ENCODE measurements at regions not wholly inside any gene's neighbourhood (a gene's known extent, or its start where the extent isn't known, plus 50 kb on each side); places are given as distances from the start of the nearest gene placed in this dataset.

- DNase-seq (ENCODE audit: low spot score) (no peak), ATAC-seq (no peak)
- Mint-ChIP-seq H3K27ac (no peak overlapping the region), H3K4me3 (no peak overlapping the region), H3K27me3 (ENCODE audit: low read depth) (no peaks in the 10 kb centered on the region), H3K9me3 (peaks cover 3% of the 10 kb centered on the region; the same call in 1 of the 2 replicates), H3K4me1 (no peaks in the 10 kb centered on the region), H3K36me3 (no peaks in the 10 kb centered on the region)
- no peak for TF ChIP-seq NFATC4 (CRISPR knock-in tag; IDR thresholded peaks at IDR 0.05)
- TF ChIP-seq IRF1 (CRISPR knock-in tag; IDR thresholded peaks at IDR 0.05) = no peak
- no peak for TF ChIP-seq ZNF281 (CRISPR knock-in tag; IDR thresholded peaks at IDR 0.05)
- no peak for TF ChIP-seq FOXJ3 (CRISPR knock-in tag; IDR thresholded peaks at IDR 0.05; ENCODE audit: borderline replicate concordance)
- TF ChIP-seq ZNF219 (CRISPR knock-in tag; IDR thresholded peaks at IDR 0.05; ENCODE audit: borderline replicate concordance) = no peak
- no peak for TF ChIP-seq MAX (CRISPR knock-in tag; IDR thresholded peaks at IDR 0.05)
- TF ChIP-seq, protein P1, sequence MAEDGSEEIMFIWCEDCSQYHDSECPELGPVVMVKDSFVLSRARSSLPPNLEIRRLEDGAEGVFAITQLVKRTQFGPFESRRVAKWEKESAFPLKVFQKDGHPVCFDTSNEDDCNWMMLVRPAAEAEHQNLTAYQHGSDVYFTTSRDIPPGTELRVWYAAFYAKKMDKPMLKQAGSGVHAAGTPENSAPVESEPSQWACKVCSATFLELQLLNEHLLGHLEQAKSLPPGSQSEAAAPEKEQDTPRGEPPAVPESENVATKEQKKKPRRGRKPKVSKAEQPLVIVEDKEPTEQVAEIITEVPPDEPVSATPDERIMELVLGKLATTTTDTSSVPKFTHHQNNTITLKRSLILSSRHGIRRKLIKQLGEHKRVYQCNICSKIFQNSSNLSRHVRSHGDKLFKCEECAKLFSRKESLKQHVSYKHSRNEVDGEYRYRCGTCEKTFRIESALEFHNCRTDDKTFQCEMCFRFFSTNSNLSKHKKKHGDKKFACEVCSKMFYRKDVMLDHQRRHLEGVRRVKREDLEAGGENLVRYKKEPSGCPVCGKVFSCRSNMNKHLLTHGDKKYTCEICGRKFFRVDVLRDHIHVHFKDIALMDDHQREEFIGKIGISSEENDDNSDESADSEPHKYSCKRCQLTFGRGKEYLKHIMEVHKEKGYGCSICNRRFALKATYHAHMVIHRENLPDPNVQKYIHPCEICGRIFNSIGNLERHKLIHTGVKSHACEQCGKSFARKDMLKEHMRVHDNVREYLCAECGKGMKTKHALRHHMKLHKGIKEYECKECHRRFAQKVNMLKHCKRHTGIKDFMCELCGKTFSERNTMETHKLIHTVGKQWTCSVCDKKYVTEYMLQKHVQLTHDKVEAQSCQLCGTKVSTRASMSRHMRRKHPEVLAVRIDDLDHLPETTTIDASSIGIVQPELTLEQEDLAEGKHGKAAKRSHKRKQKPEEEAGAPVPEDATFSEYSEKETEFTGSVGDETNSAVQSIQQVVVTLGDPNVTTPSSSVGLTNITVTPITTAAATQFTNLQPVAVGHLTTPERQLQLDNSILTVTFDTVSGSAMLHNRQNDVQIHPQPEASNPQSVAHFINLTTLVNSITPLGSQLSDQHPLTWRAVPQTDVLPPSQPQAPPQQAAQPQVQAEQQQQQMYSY (CRISPR knock-in tag; IDR thresholded peaks at IDR 0.05) = no peak
- TF ChIP-seq ZNF121 (CRISPR knock-in tag; IDR thresholded peaks at IDR 0.05) = no peak
- no peak for TF ChIP-seq NR1H2 (CRISPR knock-in tag; IDR thresholded peaks at IDR 0.05)
- no peak for TF ChIP-seq ELF4 (CRISPR knock-in tag; IDR thresholded peaks at IDR 0.05; ENCODE audit: low read depth)
- no peak for TF ChIP-seq SP1 (CRISPR knock-in tag; conservative IDR thresholded peaks at IDR 0.05)
- no peak for TF ChIP-seq CBFB (CRISPR knock-in tag; IDR thresholded peaks at IDR 0.05; ENCODE audit: low read depth)
- TF ChIP-seq ZNF232 (CRISPR knock-in tag; IDR thresholded peaks at IDR 0.05) = no peak
- TF ChIP-seq, protein P2, sequence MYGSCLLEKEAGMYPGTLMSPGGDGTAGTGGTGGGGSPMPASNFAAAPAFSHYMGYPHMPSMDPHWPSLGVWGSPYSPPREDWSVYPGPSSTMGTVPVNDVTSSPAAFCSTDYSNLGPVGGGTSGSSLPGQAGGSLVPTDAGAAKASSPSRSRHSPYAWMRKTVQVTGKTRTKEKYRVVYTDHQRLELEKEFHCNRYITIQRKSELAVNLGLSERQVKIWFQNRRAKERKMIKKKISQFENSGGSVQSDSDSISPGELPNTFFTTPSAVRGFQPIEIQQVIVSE (CRISPR knock-in tag; IDR thresholded peaks at IDR 0.05; ENCODE audit: borderline replicate concordance) = no peak
- POLR2A ChIA-PET = no interaction called here
- CTCF ChIA-PET = no interaction called here
Measured at GRCh38 chr10:114749014-114749413, 72.6 kb upstream of the FHIP2A start.

DNA sequence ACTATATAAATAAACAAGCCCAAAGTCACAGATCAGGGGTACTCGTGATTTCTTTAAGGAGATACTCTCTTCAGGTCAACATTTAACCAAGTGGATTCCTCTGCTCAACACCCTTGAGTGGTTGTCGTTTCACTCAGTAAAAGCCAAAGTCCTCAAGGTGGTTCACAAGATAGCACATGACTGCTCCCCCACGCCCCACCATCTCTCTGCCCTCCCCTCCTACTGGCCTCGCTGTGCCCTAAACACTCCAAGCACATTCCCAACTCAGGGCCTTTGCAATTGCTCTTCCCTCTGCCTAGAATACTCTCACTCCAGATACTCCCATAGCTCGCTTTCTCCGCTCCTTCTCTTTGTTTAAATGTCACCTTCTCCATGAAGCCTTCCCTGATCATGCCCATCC, 72.1 kb upstream of the FHIP2A start:
- no peak for DNase-seq (ENCODE audit: low spot score)
- CTCF ChIA-PET = no interaction called here
- no peaks in the 10 kb centered on the region for H3K4me1 Mint-ChIP-seq
- H3K27ac Mint-ChIP-seq = no peak overlapping the region
- peak; percentile 44; the same call in 1 of the 2 replicates for ATAC-seq
- peaks cover 3% of the 10 kb centered on the region; the same call in 1 of the 2 replicates for H3K9me3 Mint-ChIP-seq
- no peak overlapping the region for H3K4me3 Mint-ChIP-seq
- POLR2A ChIA-PET = no interaction called here
- no peaks in the 10 kb centered on the region for H3K36me3 Mint-ChIP-seq
- no peaks in the 10 kb centered on the region for H3K27me3 Mint-ChIP-seq (ENCODE audit: low read depth)
- no peak for TF ChIP-seq GABPB1 (CRISPR knock-in tag; IDR thresholded peaks at IDR 0.05)
- TF ChIP-seq FOXJ3 (CRISPR knock-in tag; IDR thresholded peaks at IDR 0.05; ENCODE audit: borderline replicate concordance) = no peak
- no peak for TF ChIP-seq FOXP1 (CRISPR knock-in tag; IDR thresholded peaks at IDR 0.05; ENCODE audit: borderline replicate concordance)
- TF ChIP-seq NR1H2 (CRISPR knock-in tag; IDR thresholded peaks at IDR 0.05) = no peak
- TF ChIP-seq, protein P3, sequence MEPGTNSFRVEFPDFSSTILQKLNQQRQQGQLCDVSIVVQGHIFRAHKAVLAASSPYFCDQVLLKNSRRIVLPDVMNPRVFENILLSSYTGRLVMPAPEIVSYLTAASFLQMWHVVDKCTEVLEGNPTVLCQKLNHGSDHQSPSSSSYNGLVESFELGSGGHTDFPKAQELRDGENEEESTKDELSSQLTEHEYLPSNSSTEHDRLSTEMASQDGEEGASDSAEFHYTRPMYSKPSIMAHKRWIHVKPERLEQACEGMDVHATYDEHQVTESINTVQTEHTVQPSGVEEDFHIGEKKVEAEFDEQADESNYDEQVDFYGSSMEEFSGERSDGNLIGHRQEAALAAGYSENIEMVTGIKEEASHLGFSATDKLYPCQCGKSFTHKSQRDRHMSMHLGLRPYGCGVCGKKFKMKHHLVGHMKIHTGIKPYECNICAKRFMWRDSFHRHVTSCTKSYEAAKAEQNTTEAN (CRISPR knock-in tag; IDR thresholded peaks at IDR 0.05) = no peak
- no peak for TF ChIP-seq FOXK1 (CRISPR knock-in tag; IDR thresholded peaks at IDR 0.05)
- TF ChIP-seq ZNF317 (CRISPR knock-in tag; IDR thresholded peaks at IDR 0.05; ENCODE audit: borderline replicate concordance, low read depth) = no peak
- no peak for TF ChIP-seq ZNF121 (CRISPR knock-in tag; IDR thresholded peaks at IDR 0.05)
- no peak for TF ChIP-seq ZNF416 (CRISPR knock-in tag; IDR thresholded peaks at IDR 0.05)
- TF ChIP-seq ATF3 (CRISPR knock-in tag; conservative IDR thresholded peaks at IDR 0.05) = no peak
- no peak for TF ChIP-seq ERG (CRISPR knock-in tag; IDR thresholded peaks at IDR 0.05)
- no peak for TF ChIP-seq USF1 (CRISPR knock-in tag; IDR thresholded peaks at IDR 0.05)
- no peak for TF ChIP-seq ZMAT4 (CRISPR knock-in tag; IDR thresholded peaks at IDR 0.05)

Data from WTC11 (cell line).